NK-92 treated with Interleukin-12 subunit alpha and Interleukin-12 subunit beta, amount 100 ng/mL, for 24 hours (cell line): ENCODE measurements at regions not wholly inside any gene's neighbourhood (a gene's known extent, or its start where the extent isn't known, plus 50 kb on each side); places are given as distances from the start of the nearest gene placed in this dataset.

Experiments used
- DNase-seq: peaks from one replicate; lab custom pipeline; 2025; lab: John Stamatoyannopoulos, UW

DNA sequence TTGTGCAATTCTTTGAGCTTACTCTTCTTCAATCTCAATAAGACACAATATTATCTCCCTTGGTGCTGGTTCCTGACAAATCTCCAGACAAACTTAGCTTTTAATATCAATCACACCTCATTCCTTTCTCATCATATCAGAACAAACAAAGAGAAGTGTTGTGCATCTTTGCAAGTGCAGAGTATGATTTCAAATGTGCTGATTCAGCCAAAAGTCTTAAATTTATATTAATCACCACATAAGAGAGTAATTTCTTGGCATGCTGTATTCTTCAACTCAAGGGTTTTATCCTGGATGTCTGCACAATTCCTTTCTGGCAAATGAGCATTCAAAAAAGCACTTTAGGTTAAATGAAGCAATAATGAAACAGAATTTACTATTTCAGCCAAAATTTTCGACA lies 877.8 kb downstream of the ANKRD7 start:
- no peak for DNase-seq

DNA sequence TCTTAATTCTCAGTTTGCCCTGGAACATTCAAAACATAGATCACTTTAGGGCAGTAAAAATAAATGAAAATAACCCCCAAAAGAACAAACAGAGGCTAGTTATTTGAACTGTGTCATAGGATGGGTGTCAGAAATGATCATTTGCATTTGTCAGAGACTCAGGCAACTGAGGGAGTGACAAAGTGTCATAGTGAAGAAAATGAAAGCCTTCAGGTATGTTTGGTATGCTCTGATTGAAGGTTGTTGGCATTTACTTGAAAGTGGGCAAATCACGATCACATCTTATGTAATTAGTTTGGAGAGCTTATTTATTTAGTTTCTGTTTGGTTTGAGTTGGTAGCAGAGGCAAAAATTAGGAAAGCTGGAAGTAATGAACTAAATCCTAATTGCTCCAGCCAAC lies 880.9 kb downstream of the ANKRD7 start:
- DNase-seq, result no peak

DNA sequence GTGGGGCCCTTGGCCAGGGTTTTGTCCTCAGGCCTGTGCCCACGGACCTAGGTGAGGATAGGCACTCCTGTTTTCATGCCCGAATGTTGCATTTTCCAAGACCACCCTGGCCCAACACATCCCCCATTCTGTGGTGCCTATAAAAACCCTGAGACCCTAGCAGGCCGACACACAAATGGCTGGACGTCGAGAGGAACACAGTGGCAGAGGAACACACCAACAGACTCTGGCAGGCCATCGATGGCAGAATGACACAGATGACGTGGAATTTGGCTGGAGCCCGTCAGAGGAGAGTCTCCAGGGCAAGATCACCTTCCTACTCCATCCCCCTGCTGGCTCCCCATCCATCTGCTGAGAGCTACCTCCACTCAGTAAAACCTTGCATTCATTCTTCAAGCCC lies 898.8 kb downstream of the ANKRD7 start:
- no peak for DNase-seq

DNA sequence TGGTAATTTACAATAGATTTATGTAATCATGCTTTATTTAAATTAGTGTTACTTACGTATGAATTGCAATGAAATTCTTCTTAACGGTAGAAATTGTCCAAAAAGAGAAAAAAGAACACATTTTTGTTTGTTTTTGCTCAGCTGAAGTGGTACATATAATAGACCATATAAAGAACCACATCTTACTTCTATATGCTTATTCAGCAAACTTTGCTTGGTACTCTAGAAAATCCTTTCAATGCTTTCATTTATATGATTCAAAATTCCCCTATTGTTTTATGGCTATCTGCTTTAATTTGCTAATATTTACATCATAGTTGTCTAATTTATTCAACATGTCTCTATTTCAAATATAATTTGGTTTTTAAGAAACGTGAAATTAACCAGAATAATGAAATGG lies 903.2 kb downstream of the ANKRD7 start:
- no peak for DNase-seq

DNA sequence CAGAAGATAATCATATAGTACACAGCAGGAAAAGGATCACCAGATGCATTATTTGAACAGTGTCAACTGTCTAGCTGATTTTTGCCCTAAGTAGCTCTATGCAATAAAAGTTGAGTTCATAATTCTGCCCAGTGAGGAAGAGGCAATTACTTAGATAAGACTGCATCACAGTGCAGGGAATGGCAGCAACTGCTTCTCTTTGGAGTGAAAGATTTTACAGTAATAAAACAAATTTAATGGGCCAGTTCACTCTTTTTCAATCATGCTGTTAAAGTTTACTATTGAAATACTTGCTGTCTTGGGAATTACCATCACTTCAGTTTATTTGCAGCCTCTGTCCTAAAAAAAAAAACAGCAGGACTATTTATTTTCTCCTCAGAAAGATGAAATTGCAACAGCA lies 907.9 kb downstream of the ANKRD7 start:
- no peak for DNase-seq

DNA sequence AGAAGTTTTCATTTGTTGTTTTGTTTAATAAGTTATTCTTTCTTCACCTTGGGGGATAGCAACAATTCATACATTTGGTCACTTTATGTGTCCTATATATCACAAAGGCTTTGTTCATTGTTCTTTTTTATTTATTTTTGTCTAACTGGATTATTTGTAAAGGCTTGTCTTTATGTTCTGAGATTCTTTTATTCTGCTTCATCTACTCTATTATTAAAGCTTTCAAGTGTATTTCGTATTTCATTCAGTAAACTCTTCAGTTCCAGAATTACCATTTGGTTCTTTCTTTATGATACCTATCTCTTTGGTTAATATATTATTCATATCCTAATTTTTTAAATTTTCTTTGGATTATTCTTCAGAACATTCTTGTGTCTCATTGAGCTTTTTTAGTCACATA lies 942.9 kb downstream of the ANKRD7 start:
- no peak for DNase-seq

DNA sequence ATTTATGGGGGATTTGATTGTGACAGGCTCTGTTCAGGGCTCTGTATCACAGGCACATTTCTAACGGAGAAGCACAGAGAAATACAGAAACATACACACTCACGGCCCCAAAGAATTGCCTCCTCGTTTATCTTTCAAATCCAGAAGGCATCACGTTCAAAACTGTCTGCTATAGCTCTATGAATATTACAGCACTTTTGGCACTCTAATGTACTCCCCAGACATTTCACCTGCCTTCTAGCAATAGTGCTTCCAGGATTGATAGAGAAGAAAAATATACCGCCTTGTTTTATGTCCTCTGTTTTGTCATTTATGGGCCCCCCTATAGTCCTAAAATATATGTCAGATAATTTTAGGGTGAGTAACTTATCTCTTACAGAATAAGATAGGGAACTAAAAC lies 947.5 kb downstream of the ANKRD7 start:
- no peak for DNase-seq

DNA sequence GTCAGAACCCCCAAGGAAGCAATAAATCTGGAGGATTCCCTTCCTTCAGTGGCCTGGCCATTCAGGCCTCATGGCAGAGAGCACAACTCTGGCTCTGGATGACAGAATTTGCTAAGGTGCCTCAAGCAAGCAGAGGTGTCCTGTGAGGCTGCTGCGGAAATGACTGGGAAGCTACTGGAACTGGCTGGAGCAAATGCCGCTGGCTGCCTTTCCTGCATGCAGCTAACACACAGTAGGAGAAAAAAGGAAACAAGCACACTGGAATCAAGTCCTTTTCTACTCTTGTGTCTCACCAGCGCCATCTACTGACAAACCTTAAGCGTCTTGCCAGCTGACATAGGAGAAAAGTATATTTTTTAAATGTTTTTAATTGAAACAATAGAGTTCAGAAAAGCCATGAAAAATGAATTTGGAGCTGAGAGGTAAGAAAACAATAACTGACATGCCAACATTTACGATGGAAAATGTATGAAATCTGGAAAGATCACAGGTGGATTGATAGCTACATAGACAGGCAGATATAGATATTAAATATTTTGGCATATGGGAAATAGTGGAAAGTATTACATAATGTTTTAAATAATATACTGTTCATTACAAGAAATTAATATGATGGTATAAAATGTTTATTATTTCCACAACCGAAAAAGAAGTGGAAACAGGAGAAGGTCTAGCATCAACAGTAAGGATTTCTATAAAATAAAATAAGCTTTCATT lies 951.6 kb downstream of the ANKRD7 start:
- DNase-seq, result no peak

DNA sequence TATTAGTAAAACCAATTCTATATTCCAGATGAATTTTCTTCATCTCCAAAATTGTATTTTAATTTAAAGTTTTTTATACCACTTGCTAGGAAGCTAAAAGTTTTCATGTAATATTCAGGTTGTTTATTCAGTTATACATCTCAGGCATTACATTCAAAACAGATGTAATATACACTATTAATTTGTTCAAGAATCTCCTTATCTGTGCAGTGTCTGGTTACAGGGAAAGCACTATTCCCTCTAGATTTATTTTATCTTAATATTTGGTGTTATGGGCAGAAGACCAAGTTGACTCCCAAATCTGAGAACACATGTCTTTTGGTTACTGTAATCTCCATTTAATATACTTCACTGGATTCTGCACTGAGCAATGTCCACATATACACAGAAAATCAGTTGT lies 953.4 kb downstream of the ANKRD7 start:
- no peak for DNase-seq

DNA sequence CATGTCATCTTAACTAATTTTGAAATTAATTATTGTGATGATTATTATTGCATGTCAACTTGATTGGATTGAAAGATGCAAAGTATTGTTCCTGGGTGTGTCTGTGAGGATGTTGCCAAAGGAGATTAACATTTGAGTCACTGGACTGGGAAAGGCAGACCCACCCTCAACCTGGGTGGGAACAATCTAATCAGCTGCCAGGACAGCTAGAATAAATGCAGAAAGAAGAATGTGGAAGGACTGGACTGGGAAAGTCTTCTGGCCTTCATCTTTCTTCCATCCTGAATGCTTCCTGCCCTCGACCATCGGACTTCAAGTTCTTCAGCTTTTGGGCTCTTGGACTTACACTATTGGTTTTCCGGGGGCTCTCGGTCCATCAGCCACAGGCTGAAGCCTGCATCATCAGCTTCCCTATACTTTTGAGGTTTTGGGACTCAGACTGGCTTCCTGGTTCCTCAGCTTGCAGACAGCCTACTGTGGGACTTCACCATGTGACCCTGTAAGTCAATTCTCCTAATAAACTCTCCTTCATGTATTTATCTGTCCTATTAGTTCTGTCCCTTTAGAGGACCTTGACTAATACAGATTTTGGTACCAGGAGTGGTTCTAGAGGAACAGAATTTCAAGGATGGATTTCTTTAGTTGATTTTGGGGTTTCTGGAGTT lies 959.8 kb downstream of the ANKRD7 start:
- DNase-seq, result no peak

DNA sequence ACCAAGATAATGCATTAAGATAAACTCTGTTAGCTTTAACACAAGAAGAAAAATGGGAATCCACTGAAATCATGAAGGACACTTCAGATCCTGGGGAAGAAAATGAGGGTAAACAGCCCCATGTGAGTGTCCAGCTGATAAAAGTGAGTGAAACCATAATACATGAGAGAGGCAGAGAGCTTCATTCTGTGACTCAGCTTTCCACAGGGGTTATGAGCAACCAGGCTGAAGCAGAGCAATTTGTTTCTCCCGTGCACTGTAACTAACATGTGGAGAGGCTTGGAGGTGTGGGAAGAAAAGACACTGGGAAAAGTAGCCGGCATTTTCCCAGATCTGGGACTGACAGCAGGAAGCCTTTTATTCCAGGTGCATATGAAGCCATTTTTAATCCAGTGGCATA lies 971.7 kb downstream of the ANKRD7 start:
- DNase-seq, result no peak

DNA sequence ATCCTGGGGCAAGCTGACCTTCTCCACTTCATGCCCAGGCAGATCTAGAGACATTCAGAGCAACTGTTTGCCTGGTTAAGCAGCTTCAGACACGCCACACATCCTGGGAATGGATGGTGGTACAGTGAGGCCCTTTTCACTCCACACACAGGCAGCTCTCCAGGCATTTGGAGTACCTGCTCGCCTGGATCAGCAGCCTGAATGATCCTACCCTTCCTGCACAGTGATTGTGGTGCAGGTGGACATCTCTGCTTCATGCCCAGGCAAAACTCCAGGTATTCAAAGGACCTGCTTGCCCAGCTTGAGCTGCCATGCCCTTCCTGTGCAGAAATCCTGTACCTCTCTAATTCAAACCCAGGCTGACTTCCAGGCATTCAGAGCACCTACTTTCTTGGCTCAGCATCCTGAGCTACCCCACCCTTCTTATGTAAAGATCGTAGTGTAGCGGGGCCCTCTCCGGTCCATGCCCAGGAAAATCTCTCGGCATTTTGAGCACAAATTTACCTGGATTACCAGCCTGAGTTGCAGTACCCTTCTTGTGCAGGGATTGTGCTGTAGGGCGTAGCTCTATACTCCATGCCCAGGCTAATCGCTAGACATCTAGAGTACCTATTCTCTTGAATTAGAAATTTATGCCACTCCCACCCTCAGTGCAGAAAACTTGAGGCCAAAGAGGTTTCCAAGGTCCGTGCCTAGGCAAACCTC lies 972.8 kb downstream of the ANKRD7 start:
- DNase-seq, result no peak

DNA sequence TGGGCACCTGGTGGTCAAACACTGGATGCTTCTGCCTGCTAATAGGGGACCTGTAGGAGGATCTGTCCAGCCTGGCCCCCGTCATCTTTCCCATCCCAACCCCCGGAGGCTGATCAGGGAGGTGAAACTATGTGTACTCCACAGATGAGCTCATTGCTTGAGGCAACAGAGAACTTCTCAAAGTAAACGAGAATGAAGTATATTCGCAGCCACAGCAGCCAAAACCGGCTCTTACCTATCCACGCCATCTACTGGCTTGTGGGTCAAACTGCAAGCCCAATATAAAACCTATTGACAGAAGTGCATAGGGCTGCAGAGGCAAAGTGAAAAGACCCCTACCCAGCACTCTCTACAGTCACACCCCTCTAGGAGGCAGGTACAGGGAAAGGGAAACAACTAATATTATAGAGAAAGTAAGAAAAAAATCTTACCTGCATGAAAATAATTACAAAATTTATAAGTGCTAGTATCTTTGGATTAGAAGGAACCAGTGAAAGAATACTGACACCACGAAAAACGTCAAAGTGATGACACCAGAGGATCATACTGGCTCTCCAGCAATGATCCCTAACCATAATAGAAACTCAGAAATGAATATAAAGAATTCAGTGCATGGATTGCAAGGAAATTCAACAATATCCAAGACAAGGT lies 973.5 kb downstream of the ANKRD7 start:
- DNase-seq, result no peak

DNA sequence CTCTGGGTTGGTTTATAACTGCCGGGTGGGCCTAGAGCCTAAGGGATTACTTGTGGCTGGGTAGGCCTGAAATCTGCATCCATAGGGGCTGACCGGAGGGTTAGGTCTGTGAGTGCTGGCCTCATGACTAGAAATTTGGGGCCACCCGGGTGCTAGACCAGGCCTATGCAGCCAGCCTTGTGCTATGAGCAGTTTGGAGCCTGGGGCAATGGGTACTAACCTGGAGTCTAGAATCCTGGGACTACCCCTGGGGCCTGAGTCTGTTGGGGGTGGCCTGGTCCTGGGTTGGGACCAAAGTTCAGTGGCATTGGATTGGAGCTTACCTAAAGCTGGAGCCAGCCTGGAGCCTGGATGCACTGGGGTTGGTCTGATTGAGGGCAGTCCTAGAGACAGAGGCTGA lies 995.2 kb downstream of the ANKRD7 start:
- no peak for DNase-seq

DNA sequence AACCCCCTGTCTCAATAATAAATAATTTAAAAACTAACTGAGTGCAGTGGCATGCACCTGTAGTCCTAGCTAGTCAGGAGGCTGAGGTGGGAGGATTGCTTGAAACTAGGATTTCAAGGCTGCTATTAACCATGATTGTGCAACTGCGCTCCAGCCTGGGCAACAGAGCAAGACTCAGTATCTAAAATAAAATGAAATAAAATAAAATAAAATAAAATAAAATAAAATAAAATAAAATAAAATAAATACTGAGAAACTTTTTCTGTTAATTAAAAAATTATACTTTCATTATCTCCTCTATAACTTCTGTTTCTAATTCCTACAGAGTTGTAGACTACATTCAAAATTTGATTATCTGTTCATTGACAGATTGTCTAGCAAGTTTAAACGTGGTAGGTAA lies 999.4 kb downstream of the ANKRD7 start:
- DNase-seq, result no peak

DNA sequence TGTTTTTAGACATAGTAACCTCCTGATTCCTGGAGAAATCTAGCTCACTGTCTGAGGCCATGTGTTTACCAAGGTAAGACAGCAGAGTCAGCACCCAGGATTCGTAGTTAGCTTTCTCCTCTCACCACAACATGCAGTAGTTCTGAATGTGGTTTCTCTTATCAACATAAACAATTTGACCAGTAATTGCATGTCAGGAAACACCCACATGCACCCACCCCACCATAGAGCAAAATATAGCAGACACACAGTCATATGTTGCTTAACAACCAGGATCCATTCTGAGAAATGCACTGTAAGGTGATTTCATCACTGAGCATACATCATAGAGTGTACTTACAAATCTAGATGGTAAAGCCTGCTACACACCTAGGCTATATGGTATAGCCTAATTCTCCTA lies 1004.0 kb downstream of the ANKRD7 start:
- no peak for DNase-seq

DNA sequence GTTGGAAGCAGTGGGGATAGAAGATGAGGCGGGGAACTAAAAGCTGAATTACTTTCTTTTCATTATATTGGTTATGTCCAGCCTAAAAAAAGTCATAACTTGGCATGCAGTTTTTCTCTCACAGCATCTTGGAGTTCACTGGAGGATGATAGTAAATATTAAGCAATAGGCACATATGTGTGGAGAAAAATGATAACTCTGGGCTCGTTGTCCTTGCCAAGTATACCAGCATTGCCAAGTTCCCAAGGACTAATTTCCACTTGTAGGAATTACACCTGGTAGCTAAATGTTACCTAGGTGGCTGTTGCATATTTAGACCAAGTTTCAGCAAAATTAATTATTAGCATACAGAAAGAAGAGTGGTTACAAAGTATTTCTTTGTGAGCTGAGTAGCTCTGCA lies 1007.6 kb downstream of the ANKRD7 start:
- no peak for DNase-seq

DNA sequence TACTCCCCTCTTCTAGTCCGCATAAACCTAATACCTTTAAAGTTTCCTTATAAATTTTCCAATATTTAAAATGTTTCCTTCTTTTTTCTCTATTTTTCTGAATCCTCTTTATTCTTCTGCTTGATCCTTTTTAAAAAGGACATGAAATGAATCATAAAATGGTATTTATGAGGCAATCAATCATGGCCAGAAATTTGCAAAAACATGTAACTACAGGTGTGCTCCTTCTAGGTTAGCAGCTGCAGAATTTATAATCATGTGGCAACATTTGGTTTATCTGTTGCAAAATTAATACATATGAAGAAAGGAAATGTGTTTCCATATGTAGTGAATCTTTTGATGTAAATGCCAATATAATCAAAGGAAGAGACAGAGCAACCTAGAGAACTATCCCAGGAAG lies 1008.5 kb downstream of the ANKRD7 start:
- DNase-seq, result no peak

DNA sequence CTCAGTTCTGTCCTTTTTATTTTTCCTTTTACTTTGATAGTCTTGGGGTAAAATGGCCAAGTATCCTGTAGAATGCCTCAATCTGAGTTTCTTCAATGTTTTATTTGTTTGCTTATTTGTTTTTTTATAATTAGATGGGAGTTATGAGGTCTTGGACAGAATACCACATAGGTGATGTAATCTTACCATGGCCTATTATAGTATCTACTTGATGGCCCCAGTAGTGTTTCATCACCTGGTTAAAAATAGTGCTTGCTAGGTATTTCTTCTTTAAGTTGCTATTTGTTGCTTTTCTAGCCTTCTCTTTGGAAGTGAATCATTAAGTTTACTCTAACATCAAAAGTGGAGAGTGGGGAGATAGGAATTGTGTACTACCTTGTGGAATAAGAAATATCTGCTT lies 1020.0 kb upstream of the KCND2 start:
- DNase-seq, result no peak

DNA sequence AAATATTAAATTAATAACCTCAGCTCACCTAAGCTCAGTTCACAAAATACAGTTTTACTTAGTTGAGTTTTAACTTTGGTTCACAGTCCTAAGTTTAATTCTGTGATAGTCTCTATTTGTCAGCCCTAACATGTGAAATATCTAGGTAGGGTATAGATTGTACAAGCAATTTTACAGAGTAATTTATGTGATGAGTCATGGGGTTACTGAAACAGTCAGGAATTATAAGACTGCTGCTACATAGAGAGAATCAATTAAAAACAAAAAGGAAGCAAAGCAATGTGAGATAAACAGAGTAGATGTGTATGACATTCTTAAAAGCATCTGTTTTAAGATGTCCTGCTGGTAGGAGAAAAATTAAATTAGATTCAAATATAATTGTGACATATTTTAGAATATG lies 1018.2 kb upstream of the KCND2 start:
- DNase-seq, result no peak

DNA sequence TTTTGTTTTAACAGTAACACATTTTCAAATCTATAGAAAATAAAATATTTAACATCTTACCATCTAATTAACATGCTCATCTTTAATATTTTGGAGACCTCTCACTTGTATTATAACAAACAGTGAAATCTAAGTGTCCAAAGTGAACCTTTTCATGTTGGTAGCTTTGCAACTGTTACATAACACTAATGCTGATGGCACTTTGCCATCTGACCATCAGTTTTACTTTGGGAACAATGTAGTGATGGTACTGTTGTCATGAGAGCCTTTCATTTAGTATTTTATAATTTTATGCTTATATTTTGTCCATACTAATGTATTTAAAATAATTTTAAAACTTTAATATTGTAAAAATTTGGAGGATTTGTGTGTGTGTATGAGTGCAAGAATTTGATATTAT lies 1017.0 kb upstream of the KCND2 start:
- no peak for DNase-seq

DNA sequence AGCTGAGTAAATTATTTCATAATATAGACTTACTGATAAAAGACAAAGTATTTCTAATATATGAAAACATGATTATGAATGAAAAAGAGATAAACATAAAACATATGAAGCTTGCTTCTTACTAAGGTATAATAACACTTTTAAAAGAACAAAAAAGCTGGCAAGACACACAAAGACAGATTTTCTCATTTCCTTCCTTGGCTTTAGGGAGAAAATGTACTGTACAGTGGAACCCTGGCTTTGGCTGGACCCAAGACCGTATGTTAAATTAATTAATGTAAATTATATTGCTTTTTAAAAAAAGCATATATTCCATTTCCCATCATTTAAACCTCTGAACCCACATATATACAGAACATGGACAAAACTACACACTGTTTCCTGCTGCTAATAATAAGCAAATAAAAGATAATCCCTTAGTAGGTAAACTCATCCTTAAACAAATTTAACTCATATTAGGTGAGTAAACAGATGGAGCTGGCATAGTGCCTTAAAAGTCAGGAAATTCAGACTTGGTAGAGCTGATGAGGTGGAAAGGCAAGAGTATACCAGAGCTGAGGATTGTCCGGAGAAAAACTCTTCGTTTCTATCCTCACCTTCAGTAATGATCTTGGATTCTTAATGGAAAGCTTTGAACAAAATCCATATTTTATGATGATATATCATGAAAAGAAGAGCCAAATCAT lies 1016.4 kb upstream of the KCND2 start:
- DNase-seq, result no peak
